T1000 (cell line): ENCODE measurements at regions not wholly inside any gene's neighbourhood (a gene's known extent, or its start where the extent isn't known, plus 50 kb on each side); places are given as distances from the start of the nearest gene placed in this dataset.
A peak's percentile ranks its signal among the peaks of the same experiment; 100 is the strongest.

ENCODE experiments used
- DNase-seq: peaks from one replicate; lab custom pipeline; 2025; ENCODE audit warnings: mixed read lengths; lab: John Stamatoyannopoulos, UW

DNA sequence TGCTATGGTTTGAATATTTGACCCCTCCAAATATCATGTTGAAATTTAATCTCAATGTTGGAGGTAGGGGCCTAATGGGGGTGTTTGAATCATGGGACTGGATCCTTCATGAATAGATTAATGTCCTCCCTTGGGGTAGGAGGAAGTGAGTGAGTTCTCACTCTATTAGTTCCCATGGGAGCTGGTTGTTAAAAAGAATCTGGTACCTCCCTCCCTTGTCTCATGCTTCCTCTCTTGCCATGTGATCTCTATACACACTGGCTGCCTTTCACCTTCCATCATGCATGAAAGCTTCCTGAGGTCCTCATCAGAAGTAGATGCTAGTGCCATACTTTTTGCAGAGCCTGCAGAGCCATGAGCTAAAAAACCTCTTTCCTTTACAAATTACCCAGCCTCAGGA, 177.7 kb upstream of the MCTP2 start:
- DNase-seq, result no peak

DNA sequence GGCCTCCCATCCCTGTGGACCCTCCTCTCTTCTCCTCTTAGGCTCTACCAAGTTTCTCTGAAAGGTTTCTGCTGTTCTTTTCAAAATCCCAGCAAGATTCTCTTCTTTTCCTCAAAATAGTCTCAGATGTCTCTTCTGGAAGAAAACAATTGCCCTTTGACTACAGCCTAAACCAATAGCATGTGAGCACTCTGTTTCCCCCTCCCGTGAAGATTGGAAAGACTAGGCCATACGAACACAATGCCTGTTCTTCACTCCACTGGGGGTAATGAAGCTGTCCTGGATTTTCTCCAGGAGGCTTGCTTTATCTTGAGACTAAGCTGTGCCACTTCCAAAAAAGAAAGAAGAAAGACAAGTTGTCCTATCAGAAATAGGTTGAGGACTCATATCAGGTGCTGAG, 178.7 kb upstream of the MCTP2 start:
- no peak for DNase-seq

DNA sequence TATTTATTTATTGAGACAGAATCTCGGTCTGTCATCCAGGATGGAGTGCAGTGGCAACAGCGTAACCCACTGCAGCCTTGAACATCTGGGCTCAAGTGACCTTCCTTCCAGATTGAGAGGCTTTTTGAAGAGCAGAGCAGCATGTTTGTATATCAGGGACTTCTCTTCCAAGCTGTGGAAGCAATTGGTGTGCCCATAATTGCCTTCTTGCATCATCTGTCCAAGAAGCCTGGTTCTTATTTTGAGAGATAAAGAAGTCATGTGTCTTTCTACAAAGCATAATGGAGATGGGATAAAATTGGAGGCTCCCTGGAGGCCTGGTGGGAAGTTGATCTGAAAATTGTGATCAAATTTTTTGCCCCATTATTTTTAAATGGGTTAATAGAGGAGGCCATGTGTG, 183.8 kb upstream of the MCTP2 start:
- no peak for DNase-seq

DNA sequence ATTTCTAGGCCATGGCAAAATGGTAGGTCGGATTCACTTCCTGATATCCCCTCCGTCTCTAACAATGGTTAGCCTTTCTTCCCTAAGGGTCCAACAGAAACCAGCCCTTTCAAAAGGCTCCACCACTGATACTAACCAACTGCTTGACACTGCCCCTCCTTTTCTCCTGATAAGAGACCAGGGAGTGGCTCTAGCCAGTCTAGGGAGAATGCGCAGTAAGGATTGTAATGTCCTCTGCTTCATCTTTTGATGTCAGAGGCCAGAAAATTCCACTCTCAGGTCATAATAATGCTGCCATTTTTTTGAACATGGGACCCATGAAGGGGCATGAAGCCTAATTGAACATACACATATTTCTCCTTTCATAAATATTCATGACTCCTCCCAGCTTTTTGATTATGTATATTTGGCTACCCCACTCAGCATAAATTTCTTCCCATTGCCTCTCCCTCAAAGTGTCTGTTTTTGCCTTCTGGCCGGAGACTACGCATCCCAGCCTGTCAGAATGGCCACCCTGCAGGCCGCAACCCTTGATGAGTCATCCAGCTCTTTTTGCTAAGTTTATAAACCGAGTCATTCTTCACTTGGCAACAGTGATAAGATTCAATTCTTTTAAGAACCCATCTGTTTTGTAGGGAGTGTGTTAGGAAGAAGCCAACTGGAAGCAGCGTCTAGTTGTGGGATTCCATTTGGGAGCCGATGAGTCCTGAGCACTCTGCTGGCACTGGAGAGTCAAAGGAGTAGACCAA, 189.0 kb upstream of the MCTP2 start:
- DNase-seq, result no peak

DNA sequence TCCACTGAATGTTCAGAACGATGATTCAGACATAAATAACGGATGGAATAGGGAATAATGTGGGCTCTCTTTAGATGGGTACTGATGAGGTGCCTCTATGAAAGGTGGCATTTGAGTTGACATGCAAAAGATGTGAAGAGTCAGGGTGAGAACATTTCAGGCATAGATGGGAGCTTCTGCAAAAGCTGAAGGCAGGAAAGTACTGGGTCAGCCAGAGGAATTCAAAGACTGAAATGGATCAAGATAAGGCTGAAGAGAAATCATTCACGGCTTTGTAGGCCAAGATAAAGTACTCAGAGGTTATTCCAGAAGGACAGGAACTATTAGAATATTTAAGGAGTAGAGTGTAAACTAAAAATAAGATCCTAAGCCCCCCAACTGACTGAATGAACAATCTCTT, 189.6 kb upstream of the MCTP2 start:
- DNase-seq, result no peak

DNA sequence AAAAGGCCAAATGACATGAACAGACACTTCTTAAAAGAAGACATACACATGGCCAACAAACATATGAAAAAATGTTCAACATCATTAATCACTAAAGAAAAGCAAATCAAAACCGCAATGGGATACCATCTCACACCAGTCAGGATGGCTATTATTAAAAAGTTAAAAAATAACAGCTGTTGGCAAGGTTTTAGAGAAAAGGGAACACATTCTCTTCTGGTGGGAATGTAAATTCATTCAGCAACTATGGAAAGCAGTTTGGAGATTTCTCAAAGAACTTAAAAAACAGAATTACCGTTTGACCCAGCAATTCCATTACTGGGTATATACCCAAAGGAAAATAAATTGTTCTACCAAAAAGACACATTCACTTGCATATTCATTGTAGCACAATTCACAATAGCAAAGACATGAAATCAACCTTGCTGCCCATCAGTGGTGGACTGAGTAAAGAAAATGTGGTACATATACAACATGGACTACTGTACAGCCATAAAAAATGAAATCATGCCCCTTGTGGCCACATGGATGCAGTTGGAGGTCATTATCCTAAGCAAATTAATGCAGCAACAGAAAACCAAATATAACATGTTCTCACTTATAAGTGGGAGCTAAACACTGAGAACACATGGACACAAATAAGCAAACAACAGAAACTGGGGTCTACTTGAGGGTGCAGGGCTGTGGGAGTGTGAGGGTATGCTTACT, 190.7 kb upstream of the MCTP2 start:
- DNase-seq, result no peak

DNA sequence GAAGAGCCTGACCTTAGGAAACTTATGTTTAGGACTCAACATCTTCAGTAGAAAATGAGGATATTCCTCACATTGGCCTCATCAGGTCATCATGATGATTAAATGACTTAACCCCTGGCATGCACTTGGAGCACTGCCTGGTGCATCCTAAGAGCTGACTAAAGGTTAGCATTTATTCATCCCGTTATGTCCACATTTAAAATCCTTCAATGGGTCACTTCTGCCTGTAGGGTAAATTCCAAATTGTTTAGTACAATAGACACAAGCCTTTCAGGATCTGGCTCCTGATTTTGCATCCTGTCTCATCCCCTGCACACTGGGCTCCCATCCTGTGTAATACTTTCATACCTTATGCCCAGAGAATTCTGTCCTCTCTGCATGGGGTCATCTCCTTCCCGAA, 195.2 kb upstream of the MCTP2 start:
- no peak for DNase-seq

DNA sequence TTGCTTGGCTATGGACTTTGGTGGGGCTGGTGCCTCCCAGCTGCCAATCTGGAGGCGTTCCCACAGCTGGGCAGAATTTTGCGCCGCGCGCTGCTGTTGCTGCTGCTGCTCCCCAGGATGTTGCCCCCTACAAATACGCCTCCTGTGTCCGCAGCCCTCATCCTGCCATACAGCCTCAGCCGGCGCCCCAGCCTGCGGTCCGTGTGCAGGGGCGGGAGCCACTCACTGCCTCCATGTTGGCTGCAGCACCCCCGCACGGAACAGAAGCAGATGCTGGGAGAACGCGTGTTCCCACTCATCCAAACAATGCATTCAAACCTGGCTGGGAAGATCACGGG, 197.7 kb upstream of the MCTP2 start:
- DNase-seq, result no peak

DNA sequence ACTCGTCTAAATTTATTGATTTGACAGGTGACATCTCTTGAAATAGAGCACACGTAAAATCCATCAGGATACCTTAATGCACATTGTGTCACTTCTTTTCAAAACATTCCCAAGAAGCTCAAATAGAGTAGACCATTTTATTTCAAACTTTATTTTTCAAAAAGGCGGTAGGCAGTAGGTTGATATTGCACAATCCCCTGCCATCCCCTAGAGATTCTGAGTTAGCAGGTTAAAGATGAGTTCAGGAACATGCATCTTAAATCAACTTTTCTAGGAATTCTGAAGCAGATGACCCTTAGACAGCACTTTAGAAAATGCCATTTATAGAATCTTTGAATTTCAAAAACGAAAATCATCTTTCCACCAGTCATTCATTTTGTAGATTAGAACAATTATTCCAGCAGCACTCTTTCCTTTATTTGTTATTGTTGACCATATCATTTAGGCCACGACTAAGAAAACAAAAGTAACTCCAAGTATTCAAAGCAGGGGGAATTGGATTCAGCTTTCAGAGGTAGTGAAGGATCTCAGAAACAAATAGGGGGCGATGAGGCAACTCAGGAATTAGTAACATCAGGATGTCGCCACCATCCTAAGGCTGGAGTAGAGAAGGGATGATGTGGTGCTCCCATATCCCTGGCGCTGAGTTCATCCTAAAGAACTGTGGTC, 198.2 kb upstream of the MCTP2 start:
- DNase-seq, result no peak

DNA sequence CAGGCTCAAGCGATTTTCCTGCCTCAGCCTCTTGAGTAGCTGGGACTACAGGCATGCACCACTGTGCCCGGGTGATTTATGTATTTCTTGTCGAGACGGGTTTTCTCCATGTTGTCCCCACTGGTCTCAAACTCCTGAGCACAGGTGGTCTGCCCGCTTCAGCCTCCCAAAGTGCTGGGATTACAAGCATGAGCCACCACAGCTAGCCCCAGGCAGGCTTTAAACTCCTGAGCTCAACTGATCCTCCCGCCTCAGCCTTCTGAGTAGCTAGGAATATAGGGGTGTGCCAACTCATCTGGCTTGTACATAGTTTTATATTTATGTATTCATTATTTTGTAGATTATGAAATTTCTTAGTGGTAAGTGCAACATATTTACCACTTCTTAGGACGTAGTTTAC, 198.8 kb upstream of the MCTP2 start:
- DNase-seq, result no peak

DNA sequence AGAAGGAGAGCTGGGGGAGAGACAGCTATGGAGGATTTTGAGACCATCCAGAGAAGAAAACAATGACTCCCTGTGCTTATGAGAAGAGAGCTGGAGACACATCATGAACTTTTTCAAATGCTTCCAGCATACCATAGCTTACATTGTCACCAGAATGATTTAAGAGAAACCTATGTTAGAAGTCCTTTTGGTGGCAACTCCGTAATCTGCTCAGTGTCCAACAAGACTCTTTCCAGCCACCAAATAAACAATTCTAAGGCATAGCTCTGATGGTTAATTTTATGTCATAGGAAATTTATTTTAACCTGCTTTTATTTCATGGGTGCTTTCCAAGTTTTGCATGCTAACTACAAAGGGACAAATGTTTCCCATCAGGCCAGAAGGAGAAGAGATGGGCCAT, 200.3 kb upstream of the MCTP2 start:
- DNase-seq, result no peak

DNA sequence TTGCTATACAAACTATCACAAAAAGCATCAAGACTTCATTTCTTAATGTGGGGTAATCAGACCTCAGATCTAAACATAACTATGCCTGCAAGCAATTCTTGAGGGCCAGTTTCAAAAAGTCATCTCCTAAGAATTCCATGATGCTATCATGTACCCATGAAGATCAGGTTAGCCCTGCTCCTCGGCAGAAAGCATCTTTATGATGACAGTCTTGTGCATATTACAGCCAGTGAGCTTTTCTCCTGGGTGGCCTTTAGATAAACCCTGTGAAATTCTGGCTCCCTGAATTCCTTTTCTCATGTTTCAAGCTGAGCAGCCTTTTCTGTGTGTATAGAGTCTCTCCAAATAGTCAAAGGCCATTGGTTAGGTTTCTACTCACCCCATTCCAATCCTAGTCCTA, 201.9 kb upstream of the MCTP2 start:
- peak; percentile 22 for DNase-seq

DNA sequence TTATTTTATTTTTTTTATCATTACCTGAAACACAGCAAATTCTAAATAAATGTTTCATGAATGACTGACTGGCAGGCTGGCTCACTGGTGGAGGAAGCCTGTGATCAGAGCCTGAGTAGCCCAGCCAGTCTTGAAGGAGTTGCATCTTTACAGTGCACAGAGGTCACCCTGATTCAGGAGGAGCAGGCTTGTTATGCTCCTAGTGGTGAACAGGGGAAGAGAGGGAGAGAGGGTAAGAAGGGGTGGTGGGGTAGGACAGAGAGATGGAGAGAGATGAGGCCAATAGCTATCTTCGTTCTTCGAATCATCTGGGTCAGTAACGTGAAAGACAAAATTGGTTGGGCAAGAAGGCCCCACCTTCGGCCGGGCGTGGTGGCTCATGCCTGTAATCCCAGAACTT, 202.6 kb upstream of the MCTP2 start:
- DNase-seq, result no peak

DNA sequence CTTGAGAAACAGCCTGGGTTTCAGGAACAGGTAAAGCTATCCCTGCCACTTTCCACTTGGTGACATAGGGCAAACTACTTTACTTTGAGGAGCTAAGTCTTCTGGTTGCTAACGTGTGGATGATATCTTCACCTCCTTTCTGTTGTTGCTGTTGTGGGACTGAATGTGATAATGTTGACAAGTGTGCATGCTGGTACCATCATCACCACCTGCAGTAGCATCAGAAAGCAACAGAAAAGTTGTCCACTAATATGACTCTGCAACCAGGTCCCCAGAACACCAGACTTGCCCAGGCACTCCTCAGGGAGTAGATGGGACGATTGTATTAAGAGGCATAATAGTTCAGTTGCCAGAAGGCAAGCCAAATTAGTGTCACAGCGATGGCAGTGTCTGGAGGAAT, 203.2 kb upstream of the MCTP2 start:
- DNase-seq, result no peak

DNA sequence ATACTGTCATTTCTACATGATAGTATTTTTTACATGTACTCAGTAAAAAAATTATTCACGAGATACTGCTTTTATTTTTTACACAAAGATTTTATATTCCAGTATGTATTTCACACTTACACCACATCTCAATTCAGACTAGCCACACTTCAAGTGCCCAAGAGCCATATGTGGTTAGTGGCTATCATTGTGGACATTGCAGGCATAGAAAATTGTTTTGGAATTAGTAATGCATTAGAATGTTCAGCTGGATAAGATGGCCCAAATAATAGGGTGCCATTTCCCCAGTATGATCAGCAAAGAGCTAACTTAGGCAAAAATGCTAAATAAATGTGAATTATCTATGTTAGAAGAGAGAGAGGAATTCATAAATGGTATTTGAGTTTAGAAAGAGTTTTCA, 203.8 kb upstream of the MCTP2 start:
- DNase-seq, result no peak

DNA sequence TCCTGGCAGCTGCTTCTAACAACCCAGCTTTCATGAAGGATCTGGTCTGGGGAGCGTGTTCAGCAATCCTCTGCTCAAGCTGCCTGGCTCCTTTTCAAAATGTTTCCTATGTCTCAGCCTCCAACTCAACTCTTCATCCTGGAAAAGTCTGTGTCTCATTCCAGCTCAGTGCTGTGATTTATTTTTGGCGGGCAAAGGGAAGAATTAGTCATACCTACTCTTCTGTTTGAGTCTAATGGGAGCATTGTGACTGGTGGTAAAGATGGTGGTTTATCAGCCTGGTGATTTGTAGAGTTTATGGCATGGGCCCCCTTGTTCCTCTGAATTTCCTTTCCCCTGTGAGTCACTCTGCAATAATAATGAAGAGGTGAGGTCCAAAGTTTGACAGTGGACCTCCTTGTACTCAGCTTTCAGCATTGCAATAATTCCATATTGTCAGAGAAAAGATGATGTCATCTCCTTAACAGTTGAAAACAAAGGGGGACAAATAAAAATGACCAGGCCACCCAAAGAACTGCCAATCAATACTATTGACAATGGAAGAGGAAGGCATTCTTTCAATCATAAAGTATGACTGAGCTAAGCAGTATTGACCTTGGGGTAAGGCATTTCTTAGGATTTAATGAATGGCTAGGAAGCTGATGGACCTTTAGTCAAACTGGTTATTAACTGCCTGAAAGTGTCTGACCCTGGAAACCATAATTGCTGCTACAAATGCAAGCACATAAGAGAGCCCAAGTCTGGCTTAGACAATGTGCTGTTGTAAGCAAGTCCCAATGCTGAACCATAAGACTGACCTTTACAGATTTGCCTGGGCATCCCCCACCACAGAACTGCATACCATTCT, 204.7 kb upstream of the MCTP2 start:
- peak; percentile 47 for DNase-seq

DNA sequence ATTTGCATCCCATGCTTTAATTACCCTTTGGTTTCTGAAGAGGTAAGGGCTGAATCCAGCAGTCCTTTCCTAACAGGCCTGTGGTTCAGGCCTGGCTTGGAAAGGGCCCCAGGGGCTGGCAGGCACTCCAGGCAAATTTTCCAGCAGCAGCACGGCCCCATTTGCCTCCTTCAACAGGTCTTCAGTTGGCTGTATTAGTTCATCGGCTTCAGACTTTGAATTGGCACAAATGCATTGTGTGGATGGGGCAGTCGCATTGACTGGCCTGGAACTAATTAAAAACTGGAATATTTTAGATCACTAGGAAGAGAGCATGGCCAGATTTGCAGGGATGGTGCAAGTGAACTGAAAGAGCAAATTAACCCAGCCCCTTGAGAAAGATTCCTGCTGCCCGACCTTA, 207.8 kb upstream of the MCTP2 start:
- DNase-seq, result no peak

DNA sequence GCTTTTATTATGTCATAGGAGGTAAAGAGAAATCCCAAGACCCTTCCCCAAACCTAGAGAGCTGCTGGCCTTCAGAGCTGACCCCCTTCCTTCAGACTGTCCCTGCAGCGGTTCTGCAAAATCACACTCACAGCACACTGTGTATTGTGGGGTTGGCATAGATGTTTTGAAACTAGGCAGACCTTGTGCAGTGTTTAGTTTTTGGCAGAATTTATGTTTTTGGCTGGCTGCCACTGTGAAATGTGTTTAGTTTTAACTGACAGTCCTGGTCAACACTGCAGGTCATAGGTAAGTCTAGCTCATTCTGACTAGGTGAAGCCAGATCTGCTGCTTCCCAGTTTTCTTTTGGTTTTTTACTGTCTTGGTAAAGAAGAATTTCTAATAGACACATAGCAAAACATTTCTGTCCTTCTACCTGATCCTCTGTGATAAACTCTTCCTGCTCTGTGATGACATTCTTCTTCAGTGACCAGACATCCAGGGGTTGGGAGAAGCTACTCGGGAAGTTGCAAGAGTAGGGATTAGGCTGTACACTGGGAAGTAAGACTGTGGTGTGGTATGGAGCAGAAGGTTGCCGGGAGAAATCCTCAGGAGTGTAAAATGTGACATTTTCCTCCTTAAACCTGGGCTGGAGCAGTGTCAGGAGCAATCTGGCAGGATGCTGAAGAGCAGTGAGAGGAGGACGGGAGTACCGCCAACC, 209.6 kb upstream of the MCTP2 start:
- no peak for DNase-seq

DNA sequence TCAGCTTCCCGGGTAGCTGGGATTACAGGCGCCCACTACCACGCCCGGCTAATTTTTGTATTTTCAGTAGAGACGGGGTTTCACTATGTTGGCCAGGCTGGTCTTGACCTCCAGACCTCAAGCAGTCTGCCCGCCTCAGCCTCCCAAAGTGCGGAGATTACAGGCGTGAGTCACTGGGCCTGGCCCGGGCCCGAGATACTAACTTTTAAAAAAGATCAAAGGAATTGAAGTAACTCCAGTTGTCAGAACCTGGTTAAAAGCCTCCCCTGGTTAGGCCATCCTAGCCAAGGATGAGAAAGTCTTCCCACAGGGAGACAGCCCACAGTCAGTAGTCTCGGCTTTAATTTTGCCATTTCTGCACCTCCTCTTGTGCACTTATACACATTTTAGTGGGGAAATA, 212.3 kb upstream of the MCTP2 start:
- DNase-seq, result no peak

DNA sequence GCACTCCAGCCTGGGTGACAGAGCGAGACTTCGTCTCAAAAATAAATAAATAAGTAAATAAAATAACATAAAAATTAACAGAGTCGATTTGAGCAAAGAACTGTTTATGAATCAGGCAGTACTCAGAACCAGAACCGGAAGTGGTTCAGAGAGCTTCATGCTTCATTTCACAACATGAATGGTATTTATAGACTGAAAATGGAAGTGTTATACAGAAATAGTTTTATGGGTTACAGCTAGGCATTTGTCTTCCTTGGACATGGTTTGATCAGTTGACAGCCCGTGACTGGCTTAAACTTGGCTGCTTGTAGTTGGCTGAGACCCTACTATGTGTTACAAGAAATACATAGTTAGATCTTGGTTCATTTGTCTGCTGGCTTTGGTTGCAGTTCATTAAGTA, 216.0 kb upstream of the MCTP2 start:
- DNase-seq, result no peak

DNA sequence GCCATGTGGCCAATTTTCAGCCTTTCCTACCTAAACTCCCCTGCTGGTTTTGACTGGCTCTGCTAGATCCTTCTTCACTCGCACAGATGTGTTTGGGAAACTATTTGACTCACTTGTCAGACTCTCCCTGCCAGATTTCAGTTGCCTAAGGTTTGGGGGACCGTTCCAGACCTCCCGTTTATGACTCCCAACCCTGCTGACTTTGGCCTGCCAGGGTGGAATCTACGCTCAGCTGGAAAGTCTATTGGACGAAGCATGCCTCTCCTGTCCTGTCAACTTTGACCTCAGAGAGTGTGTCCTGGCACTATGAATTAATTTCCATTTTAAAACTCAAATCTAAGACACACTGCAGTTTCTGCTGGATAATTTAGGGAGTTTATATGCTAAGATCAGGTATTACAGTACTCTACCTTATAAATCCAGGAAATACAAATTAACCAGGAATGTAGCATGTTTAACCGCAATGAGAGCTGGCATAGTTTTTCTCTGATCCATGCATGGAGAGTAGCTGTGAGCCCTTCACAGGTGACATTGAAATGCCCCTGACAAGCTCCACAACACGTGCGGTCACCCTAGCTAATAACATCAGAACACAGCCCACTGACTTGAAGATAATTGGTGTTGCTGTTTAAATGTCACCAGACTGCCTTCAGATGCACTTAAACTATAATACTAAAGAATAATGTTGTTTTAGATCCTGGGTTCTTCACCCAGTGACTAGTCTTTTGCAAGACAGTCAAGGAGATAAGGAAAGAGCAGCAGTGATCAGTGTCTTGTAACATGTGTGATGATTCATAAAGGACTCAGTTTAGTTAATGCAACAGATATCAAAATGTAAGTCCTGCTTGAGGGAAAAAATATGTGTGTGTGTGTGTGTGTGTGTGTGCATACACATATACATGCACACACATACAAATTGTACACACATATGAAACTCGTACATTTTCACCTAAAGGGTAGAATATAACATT, 223.0 kb upstream of the MCTP2 start:
- DNase-seq, result no peak
